ENCODE measurements at regions not wholly inside any gene's neighbourhood (a gene's known extent, or its start where the extent isn't known, plus 50 kb on each side); places are given as distances from the start of the nearest gene placed in this dataset.
"Not testable (repeated sequence)": the region's sequence is repeated elsewhere in the genome, so short reads cannot be mapped to it uniquely, and the experiment has no call there.

GRCh38 chr18:43789234-43790000 is 512.1 kb upstream of the SYT4 start:
- peak in 1 of 3 donors; percentile 12 for DNase-seq (ENCODE audit: low read depth in 3 of 3, low spot score in 2 of 3)

- DNase-seq (ENCODE audit: low read depth in 3 of 3, low spot score in 2 of 3) = no peak
Measured at GRCh38 chr18:43793910-43794309, 516.6 kb upstream of the SYT4 start.

DNA sequence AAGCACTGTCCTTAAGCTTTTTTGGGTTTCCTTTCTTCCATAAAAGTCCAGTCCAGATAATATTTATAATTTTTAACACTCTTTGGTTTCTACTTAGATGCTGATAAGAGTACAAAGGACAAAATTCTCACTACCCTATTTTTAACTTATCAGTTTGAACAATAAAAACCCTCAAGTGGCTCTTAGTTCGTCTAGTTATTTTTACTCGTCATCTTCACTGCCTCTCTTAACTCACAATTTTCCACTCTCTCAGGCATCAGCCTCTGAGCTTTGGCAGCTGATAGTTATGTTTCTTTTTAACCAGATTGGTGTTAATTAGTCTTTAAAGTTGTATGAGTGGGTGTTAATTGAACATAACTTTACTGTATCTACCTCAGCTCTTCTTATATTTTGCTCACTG is 517.1 kb upstream of the SYT4 start:
- no peak for DNase-seq (ENCODE audit: low read depth in 3 of 3, low spot score in 2 of 3)

DNA sequence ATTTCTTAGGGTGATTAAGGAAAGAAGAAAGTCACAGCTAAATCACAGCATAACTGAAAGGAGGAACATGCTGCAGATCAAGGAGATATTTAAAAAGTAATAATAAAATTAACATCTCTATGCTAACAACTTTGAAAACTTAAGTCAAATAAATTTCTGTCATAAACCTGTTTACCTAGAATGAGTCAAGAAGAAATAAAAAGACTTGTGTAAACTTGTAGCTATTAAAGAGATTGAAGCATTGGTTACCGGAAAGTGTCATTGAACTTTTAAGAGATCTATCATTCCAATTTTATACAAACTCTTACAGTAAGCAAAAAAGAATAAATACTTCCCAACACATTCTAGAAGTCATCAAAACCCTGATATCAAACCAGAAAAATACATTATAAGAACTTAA is 520.1 kb upstream of the SYT4 start:
- DNase-seq (ENCODE audit: low read depth in 3 of 3, low spot score in 2 of 3) = no peak

DNA sequence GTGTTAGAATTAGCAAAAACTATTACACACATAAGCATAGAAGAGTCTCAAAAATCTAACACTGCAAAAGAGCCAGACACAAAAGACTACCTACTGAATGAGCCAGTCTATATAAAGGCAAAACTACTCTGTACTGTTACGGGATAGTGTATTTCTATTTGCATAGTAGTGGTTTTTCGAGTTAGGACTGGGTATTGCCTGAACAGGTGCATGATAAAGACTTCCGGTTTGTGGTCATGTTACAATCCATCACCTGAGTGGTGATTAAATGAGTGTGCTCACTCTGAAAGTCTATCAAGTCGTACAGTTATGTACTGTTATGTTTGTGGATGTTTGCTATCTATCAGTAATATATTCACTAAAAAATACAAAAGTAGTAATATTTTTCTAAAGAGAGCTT is 523.3 kb upstream of the SYT4 start:
- DNase-seq (ENCODE audit: low read depth in 3 of 3, low spot score in 2 of 3) = no peak

GRCh38 chr18:43805646-43806194 is 528.4 kb upstream of the SYT4 start:
- peak in 1 of 3 donors; percentile 15 for DNase-seq (ENCODE audit: low read depth in 3 of 3, low spot score in 2 of 3)

GRCh38 chr18:43812627-43813026 is 535.3 kb upstream of the SYT4 start:
- no peak for DNase-seq (ENCODE audit: low read depth in 3 of 3, low spot score in 2 of 3)

DNA sequence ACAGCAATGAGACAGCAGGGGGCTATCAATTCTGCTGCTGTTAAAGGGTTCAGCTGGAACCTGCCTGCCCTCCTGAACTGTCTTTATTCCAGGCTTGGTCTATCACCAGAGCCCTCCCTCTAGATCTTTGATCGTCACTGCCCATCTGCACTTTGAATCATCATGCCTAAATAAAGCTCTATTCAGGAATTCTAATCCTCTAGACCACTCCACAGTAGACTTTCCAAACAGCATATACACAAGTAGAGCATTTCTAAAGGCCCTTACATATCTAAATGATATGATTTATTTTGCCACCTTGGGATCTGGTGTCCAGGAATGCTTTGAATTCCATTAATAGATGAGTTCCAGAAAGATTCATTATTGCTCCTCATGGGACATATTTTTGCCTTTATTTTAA is 542.1 kb upstream of the SYT4 start:
- no peak for DNase-seq (ENCODE audit: low read depth in 3 of 3, low spot score in 2 of 3)

- DNase-seq (ENCODE audit: low read depth in 3 of 3, low spot score in 2 of 3) = no peak
Measured at GRCh38 chr18:43819873-43820272, 542.6 kb upstream of the SYT4 start.

GRCh38 chr18:43825768-43826167 is 548.5 kb upstream of the SYT4 start:
- DNase-seq (ENCODE audit: low read depth in 3 of 3, low spot score in 2 of 3) = no peak

- DNase-seq (ENCODE audit: low read depth in 3 of 3, low spot score in 2 of 3) = no peak
Measured at GRCh38 chr18:43826215-43826614, 548.9 kb upstream of the SYT4 start.

DNA sequence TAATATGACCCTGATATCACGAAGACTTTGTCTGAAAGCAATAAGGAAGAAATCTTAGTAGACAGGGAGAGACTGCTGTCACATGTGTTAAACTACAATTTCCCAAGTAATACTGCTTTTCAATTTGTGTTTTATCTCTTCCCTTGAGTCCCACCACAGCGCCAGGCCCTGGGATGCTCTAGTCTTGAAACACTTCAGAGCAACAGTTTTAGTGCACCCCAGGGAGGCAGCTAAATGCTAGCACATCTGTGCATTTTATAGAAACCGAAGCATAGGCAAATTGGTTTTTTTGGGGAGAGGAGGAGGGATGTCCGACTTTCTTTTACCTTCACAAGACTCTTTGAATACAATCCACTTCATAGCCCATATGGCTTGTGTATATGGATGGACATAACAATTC is 550.0 kb upstream of the SYT4 start:
- DNase-seq (ENCODE audit: low read depth in 3 of 3, low spot score in 2 of 3) = no peak

GRCh38 chr18:43830303-43830702 is 553.0 kb upstream of the SYT4 start:
- no peak for DNase-seq (ENCODE audit: low read depth in 3 of 3, low spot score in 2 of 3)

DNA sequence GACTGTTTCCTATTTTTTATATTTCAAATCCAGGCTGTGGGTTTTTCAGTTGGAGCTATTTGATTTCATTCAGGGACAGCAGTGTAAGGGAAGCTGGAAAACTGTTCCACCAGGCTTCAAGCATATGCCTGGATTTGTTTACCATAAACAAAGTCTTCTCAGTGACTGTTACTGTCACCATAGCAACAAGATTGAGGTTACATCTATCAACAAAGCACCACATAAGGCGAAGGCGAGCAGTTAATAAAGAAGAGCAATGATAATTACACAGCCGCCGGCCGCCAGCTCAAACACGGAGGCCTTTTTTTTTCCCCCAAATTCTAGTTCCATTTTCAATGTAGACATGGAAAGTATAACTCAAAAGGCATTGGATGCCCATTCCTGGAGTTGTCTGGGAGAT is 553.7 kb upstream of the SYT4 start:
- DNase-seq (ENCODE audit: low read depth in 3 of 3, low spot score in 2 of 3) = no peak

GRCh38 chr18:43846299-43846698 is 569.0 kb upstream of the SYT4 start:
- DNase-seq (ENCODE audit: low read depth in 3 of 3, low spot score in 2 of 3) = no peak

DNA sequence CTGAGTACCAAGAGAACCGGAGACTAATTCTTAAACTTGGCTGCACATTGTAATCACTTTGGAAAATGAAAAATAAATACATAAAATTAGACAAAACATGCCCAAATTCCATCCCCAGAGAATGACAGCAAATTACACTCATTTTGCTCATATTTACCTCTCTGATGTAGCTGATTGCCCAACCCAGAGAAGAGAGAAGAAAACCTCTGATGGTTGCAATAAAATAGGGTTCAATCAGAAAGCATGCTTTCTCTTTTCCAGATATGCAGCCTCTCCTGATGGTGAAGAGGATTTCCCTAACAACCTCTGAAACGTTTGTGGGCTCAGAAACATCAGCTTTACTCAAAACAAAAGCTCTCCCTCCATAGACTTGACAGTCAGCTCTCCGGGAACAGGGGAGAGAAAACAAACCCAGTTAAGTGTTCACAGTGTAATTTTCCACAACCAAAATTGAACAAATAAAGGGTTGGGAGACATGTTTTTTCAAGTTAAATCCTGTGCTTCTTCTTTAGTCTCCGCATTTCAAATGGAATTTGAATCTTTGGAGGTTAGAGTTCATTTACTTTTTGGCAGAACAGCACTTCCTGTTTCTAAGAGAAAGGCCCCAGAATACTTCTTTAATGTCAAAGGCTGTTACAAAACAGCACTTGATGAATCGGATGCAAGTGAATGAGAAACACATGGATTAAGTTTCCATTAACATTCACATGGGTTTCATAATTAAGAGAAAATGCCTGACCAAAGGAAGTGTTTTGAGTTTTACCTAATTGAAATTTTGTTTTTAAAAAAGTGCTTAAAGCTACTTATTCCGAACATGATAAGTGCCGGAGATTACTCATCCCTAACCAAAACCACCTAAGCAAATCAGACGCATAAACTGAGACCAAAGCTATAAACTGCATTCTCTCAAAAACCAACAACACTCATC is 570.1 kb upstream of the SYT4 start:
- DNase-seq (ENCODE audit: low read depth in 3 of 3, low spot score in 2 of 3) = peak in 1 of 3 donors; percentile 39

DNA sequence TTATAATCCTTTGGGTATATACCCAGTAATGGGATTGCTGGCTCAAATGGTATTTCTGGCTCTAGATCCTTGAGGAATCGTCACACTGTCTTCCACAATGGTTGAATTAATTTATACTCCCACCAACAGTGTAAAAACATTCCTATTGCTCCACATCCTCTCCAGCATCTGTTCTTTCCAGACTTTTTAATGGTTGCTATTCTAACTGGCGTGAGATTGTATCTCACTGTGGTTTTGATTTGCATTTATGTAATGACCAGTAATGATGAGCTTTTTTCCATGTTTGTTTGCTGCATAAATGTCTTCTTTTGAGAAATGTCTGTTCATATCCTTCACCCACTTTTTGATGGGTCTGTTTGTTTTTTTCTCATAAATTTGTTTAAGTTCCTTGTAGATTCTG is 572.5 kb upstream of the SYT4 start:
- not testable (repeated sequence) for DNase-seq (ENCODE audit: low read depth in 3 of 3, low spot score in 2 of 3)

GRCh38 chr18:43855376-43855775 is 578.1 kb upstream of the SYT4 start:
- DNase-seq (ENCODE audit: low read depth in 3 of 3, low spot score in 2 of 3) = no peak

DNA sequence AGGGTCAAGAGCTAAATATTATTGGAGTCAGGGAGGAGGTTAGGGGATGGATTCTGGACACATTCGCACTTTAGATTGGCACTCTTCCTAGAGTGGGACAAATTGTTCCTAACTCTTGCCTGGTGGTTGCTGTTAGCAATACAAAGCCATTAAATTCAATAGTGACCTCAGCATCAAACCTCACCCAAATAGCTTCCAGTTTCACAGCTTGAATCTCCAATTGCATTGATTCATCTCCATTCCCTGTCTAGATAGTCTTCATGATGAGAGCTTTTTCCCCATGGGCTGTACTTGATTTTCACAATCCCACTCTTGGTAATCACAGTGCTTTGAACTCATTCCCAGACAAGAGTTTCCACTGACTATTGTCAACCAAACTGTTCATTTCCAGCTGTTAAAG is 585.9 kb upstream of the SYT4 start:
- no peak for DNase-seq (ENCODE audit: low read depth in 3 of 3, low spot score in 2 of 3)

DNA sequence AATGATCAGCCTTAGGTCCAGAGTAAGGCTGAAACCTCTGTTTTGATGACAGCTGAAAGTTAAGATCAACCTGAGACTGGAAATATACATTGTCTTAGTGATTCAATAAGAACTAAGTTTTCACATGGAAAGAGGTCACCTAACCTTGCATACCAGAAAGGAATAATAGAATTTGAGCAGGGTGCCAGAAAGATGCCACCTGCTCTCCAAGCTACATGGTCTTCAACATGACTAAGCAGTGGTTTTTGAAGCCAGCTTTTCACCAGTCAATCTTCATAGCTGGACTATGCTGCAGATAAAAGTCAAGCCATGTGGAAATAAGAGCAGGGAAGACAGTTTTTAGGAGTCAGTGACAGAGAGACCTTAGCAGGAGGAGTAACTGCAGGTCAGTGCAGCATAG is 589.4 kb upstream of the SYT4 start:
- no peak for DNase-seq (ENCODE audit: low read depth in 3 of 3, low spot score in 2 of 3)

DNA sequence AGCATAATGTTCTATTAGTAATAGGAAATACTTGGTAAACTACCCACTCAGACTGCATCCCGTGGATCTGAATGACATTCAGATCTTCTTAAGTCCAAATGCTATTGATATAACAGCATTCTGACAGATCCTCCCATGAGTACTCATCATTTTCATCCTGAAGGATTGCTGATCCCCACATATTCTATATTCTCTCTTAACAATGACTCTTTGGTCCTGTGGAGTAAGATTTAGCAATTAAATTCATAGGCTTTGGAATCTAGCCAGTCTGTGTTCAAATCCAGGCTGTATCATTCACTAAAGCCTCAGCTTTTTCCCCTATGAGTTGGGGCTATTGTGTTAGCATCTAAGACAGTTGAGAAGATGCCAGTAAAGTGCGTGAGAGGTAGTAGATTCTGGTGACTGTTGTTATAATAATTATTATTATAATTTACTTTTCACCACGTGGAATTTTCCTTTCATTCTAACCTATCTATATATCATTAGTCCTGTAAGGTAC is 591.3 kb upstream of the SYT4 start:
- DNase-seq (ENCODE audit: low read depth in 3 of 3, low spot score in 2 of 3) = no peak

Data from right renal cortex interstitium (tissue), 3 donors.